ENCODE measurements at regions not wholly inside any gene's neighbourhood (a gene's known extent, or its start where the extent isn't known, plus 50 kb on each side); places are given as distances from the start of the nearest gene placed in this dataset.

- DNase-seq (ENCODE audit: low spot score, unreplicated experiment) = no peak
- no peak for TF ChIP-seq CTCF (IDR thresholded peaks at IDR 0.05; ENCODE audit: unreplicated experiment)
- no peaks in the 10 kb centered on the region for H3K36me3 Mint-ChIP-seq (ENCODE audit: insufficient read depth)
- H3K27ac Mint-ChIP-seq = no peak overlapping the region
- H3K4me1 Mint-ChIP-seq (ENCODE audit: low read depth) = no peaks in the 10 kb centered on the region
- no peak overlapping the region for H3K4me3 Mint-ChIP-seq (ENCODE audit: low read depth)
- peaks cover 2% of the 10 kb centered on the region for H3K27me3 Mint-ChIP-seq
- no peaks in the 10 kb centered on the region for H3K9me3 Mint-ChIP-seq (ENCODE audit: low read depth)
Observed at GRCh38 chr5:92378966-92379611, 996.0 kb upstream of the ARRDC3 start.

- Mint-ChIP-seq H3K9me3 (ENCODE audit: low read depth) (no peaks in the 10 kb centered on the region), H3K4me3 (ENCODE audit: low read depth) (no peak overlapping the region), H3K27me3 (peaks cover 2% of the 10 kb centered on the region), H3K27ac (no peak overlapping the region), H3K4me1 (ENCODE audit: low read depth) (no peaks in the 10 kb centered on the region), H3K36me3 (ENCODE audit: insufficient read depth) (no peaks in the 10 kb centered on the region)
- DNase-seq (ENCODE audit: low spot score, unreplicated experiment) = no peak
- no peak for TF ChIP-seq CTCF (IDR thresholded peaks at IDR 0.05; ENCODE audit: unreplicated experiment)
Observed at GRCh38 chr5:92374859-92375258, 991.7 kb upstream of the ARRDC3 start.

- peaks cover 5% of the 10 kb centered on the region for H3K9me3 Mint-ChIP-seq (ENCODE audit: low read depth)
- H3K4me1 Mint-ChIP-seq (ENCODE audit: low read depth) = no peaks in the 10 kb centered on the region
- H3K4me3 Mint-ChIP-seq (ENCODE audit: low read depth) = no peak overlapping the region
- DNase-seq (ENCODE audit: low spot score, unreplicated experiment) = no peak
- no peaks in the 10 kb centered on the region for H3K27me3 Mint-ChIP-seq
- no peak overlapping the region for H3K27ac Mint-ChIP-seq
- H3K36me3 Mint-ChIP-seq (ENCODE audit: insufficient read depth) = no peaks in the 10 kb centered on the region
- TF ChIP-seq CTCF (IDR thresholded peaks at IDR 0.05; ENCODE audit: unreplicated experiment) = no peak
Observed at GRCh38 chr5:92372766-92373165, 989.6 kb upstream of the ARRDC3 start.

GRCh38 chr5:92371889-92372235 lies 988.7 kb upstream of the ARRDC3 start:
- H3K36me3 Mint-ChIP-seq (ENCODE audit: insufficient read depth) = no peaks in the 10 kb centered on the region
- no peaks in the 10 kb centered on the region for H3K27me3 Mint-ChIP-seq
- DNase-seq (ENCODE audit: low spot score, unreplicated experiment) = no peak
- H3K4me1 Mint-ChIP-seq (ENCODE audit: low read depth) = no peaks in the 10 kb centered on the region
- peak overlapping the region; percentile 1 for H3K27ac Mint-ChIP-seq
- peaks cover 5% of the 10 kb centered on the region for H3K9me3 Mint-ChIP-seq (ENCODE audit: low read depth)
- TF ChIP-seq CTCF (IDR thresholded peaks at IDR 0.05; ENCODE audit: unreplicated experiment) = no peak
- H3K4me3 Mint-ChIP-seq (ENCODE audit: low read depth) = no peak overlapping the region

GRCh38 chr5:92371171-92371888 lies 988.2 kb upstream of the ARRDC3 start:
- H3K9me3 Mint-ChIP-seq (ENCODE audit: low read depth) = peaks cover 5% of the 10 kb centered on the region
- no peak overlapping the region for H3K4me3 Mint-ChIP-seq (ENCODE audit: low read depth)
- no peaks in the 10 kb centered on the region for H3K27me3 Mint-ChIP-seq
- H3K36me3 Mint-ChIP-seq (ENCODE audit: insufficient read depth) = no peaks in the 10 kb centered on the region
- H3K4me1 Mint-ChIP-seq (ENCODE audit: low read depth) = no peaks in the 10 kb centered on the region
- no peak for TF ChIP-seq CTCF (IDR thresholded peaks at IDR 0.05; ENCODE audit: unreplicated experiment)
- DNase-seq (ENCODE audit: low spot score, unreplicated experiment) = no peak
- peak overlapping the region; percentile 1 for H3K27ac Mint-ChIP-seq
